IMR-90 (cell line): ENCODE measurements at regions not wholly inside any gene's neighbourhood (a gene's known extent, or its start where the extent isn't known, plus 50 kb on each side); places are given as distances from the start of the nearest gene placed in this dataset.

Source experiments
- CTCF ChIP-seq: conservative IDR thresholded peaks from 2 replicates; pipeline ENCODE4 v1.5.1; 2012; ENCODE audit warnings: mild to moderate bottlenecking, low read depth, low read length, improper control_type of control experiment
- MAFK ChIP-seq: IDR thresholded peaks from 2 replicates; pipeline ENCODE4 v1.6.1; 2012; ENCODE audit warnings: low read depth, low read length, improper control_type of control experiment
- POLR2A ChIP-seq: IDR thresholded peaks from 2 replicates; pipeline ENCODE4 v1.6.1; 2012; ENCODE audit warnings: mild to moderate bottlenecking, low read depth, low read length
- SMC3 ChIP-seq: fragments of 150-350 bp; IDR thresholded peaks from 2 replicates; pipeline ENCODE4 v1.6.1; 2016; ENCODE audit warnings: low read depth, mild to moderate bottlenecking, antibody characterized with exemption, low read length, moderate library complexity

GRCh38 chr6:14270925-14271788 lies 153.6 kb downstream of the CD83 start:
- no peak for TF ChIP-seq MAFK
- no peak for TF ChIP-seq CTCF
- TF ChIP-seq POLR2A = no peak
- no peak for TF ChIP-seq SMC3
